Large intestine (tissue), 3 donors: ENCODE measurements at regions not wholly inside any gene's neighbourhood (a gene's known extent, or its start where the extent isn't known, plus 50 kb on each side); places are given as distances from the start of the nearest gene placed in this dataset.

Experiments used
- DNase-seq, 2 donors: peaks; one replicate each; pipeline versions ENCODE4 v3.0.0 to v3.0.0-alpha.2; 2013
- H3K27ac ChIP-seq: one replicate; pipeline ENCODE4 v1.5.1; 2013; ENCODE audit warnings: low read length
- H3K27me3 ChIP-seq: 2 replicates; pipeline ENCODE4 v1.6.1; 2013; ENCODE audit warnings: low read length; ENCODE audit not compliant: control insufficient read depth, insufficient read depth
- H3K36me3 ChIP-seq: 2 replicates; pipeline ENCODE4 v1.6.1; 2013; ENCODE audit warnings: low read length; ENCODE audit not compliant: control insufficient read depth, insufficient read depth
- H3K4me1 ChIP-seq: one replicate; pipeline ENCODE4 v1.6.1; 2013; ENCODE audit warnings: low read length; ENCODE audit not compliant: control insufficient read depth, insufficient read depth
- H3K4me3 ChIP-seq: one replicate; pipeline ENCODE4 v1.5.1; 2013; ENCODE audit warnings: low read length
- H3K9me3 ChIP-seq: one replicate; pipeline ENCODE4 v1.6.1; 2013; ENCODE audit warnings: mild to moderate bottlenecking, low read depth, low read length, moderate library complexity; ENCODE audit not compliant: control insufficient read depth
- WGBS: methylation state at CpG from one replicate; pipeline ENCODE4 v1.1.5; 2013; ENCODE audit warnings: low lambda C conversion rate; ENCODE audit not compliant: insufficient coverage; 5-methylcytosine and 5-hydroxymethylcytosine counted together

DNA sequence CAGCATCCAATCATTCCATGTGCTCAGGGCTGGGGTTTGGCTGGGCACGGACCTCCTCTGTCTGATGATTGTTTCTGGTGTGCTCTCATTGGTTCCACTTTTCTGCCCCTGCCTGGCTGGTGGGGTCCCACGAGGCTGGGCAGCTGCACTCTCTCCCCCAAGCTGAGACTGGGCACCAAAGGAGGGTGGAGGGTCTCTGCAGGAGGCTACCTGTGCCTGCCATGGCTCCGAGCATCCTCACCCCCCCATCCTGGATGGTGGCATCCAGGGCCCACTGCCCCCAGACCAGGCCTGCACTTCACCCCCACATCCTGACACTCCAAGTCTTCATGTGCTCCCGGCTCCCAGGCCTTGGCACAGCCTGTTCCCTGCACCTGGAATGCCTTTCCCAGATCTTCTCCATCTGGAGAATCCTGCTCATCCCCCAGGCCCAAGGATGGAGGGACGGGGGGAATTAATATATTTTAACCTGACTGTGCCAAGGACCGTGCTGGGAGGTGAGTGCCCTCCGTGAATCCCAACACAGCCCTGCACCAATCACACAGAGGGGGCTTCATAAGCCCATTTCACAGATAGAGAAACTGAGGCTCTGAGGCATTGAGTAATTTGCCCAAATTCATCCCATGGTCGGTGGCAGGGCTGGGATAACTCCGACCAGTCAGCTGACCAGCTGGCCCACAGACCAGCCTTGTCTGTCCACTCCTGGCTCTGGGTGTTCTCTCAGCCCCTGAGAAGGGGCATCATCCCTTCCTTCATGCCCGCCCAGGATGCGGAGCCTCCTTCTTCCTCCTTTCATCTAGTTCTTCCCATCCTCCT is 403.4 kb downstream of the MATN1 start:
- WGBS, result no CpG with 5 or more reads among the region's 11 CpGs
- DNase-seq, result no peak
- H3K27ac ChIP-seq, result no peak overlapping the region
- peaks cover 2% of the 10 kb centered on the region for H3K27me3 ChIP-seq
- no peaks in the 10 kb centered on the region for H3K4me1 ChIP-seq
- no peaks in the 10 kb centered on the region for H3K9me3 ChIP-seq
- no peak overlapping the region for H3K4me3 ChIP-seq
- H3K36me3 ChIP-seq, result no peaks in the 10 kb centered on the region

DNA sequence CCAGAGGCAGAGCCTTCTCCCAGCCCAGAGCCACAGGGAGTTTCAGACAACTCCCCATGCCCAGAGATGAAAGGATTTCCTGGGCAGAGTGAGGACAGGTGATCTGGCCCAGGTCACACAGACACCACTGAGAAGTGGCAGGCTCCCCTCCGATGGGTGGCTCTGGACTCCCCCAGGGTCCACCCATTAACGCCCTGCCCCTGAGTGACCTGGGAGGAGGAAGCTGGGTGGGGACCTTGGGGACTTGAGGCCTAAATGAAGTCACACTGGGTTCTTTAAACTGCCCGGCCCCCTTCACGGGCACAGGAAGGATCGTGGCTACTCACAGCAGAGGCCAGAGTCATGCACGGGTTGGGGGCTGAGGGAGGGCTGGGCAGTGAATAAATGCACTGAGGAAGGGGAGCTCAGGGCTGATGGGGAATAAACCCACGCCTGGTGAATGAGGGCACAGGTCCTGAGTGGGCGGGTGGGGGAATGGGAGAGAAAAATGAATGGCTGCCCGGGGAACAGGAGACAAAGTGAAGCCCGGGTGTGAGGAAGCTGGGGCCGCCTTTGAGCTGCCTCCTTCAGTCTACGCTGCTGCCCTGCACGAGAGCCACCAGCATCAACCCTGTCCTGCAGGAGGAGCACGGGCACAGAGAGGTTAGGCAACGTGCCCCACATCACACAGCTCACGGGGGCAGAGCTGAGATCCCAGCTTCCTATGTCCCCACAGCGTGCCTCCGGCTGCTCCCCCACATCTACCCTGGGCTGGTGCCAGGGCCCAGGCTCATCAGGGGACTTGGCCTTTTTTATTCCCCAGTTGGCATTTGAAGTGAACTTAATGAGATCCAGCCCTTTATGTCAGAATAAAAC is 404.3 kb downstream of the MATN1 start:
- H3K27ac ChIP-seq, result no peak overlapping the region
- no peaks in the 10 kb centered on the region for H3K9me3 ChIP-seq
- WGBS, result no CpG with 5 or more reads among the region's 18 CpGs
- H3K27me3 ChIP-seq, result peaks cover 4% of the 10 kb centered on the region
- H3K4me1 ChIP-seq, result no peaks in the 10 kb centered on the region
- no peak for DNase-seq
- no peaks in the 10 kb centered on the region for H3K36me3 ChIP-seq
- no peak overlapping the region for H3K4me3 ChIP-seq

DNA sequence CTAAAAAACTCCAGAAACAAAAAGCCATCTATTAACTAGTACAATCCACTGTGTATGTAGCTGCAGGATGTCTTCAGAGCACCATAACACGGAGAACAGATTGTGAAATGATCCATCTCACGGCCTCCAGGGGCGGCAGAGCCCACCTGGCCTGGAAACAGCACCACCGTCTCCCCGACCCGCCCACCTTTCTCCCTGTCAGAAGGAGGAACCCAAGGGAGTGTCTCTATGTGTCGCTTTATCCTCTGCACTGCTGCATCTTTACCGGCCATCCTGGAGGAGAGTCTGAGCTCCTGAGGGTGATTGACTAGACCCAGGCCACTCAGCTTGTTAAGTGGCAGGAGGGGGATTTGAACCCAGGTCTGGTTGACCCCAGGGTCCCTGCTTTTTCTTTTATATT is 405.0 kb downstream of the MATN1 start:
- Histone ChIP-seq H3K27ac (no peak overlapping the region), H3K36me3 (no peaks in the 10 kb centered on the region), H3K27me3 (peaks cover 4% of the 10 kb centered on the region), H3K4me3 (no peak overlapping the region), H3K4me1 (no peaks in the 10 kb centered on the region), H3K9me3 (no peaks in the 10 kb centered on the region)
- no CpG with 5 or more reads among the region's 8 CpGs for whole genome bisulfite sequencing
- DNase-seq, result no peak

DNA sequence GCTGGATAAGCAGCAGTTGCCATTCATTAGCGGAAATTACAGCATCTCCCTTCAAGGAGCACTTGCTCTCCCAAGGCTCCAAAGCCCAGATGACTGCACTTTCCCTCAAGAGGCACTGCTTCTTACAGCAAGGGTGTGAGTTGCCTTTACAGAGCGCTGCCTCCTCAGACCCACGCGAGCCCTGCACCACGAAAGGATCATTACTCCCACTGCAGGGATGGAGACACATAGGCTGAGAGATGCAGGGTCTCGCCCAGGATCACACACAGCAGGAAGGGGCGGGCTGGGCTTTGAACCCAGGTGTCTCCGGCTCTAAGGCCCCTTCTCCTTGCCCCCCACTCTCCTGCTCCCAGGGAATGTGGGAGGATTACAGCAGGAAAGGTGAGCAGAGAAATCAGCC is 405.5 kb downstream of the MATN1 start:
- no peak for DNase-seq
- no peak overlapping the region for H3K27ac ChIP-seq
- H3K36me3 ChIP-seq, result no peaks in the 10 kb centered on the region
- peaks cover 4% of the 10 kb centered on the region for H3K27me3 ChIP-seq
- no CpG with 5 or more reads among the region's 8 CpGs for WGBS
- H3K4me3 ChIP-seq, result no peak overlapping the region
- H3K9me3 ChIP-seq, result no peaks in the 10 kb centered on the region
- H3K4me1 ChIP-seq, result no peaks in the 10 kb centered on the region

DNA sequence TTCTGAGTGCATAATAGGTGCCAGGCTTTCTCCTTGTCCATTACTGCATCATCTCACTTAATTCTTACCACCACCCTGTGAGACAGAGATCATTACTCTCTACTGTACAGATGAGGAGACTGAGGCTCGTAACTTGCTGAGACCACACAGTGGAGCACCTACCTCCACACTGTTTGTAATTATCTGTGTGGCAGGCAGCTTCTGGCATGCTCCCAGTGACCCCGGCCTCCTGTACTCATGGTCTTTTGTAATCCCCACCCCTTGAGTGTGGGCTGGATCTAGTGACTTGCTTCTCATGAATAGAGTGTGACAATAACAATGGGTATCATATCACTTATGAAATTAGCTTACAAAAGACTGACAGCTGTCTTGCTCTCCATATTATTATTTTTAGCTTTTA is 407.3 kb downstream of the MATN1 start:
- no peak for DNase-seq
- no CpG with 5 or more reads among the region's 2 CpGs for WGBS
- peaks cover 7% of the 10 kb centered on the region for H3K27me3 ChIP-seq

GRCh38 chr1:30315185-30315960 is 408.0 kb downstream of the MATN1 start:
- no CpG with 5 or more reads among the region's 4 CpGs for WGBS
- Histone ChIP-seq H3K9me3 (no peaks in the 10 kb centered on the region), H3K27me3 (peaks cover 7% of the 10 kb centered on the region), H3K4me3 (no peak overlapping the region), H3K4me1 (no peaks in the 10 kb centered on the region), H3K27ac (no peak overlapping the region), H3K36me3 (no peaks in the 10 kb centered on the region)
- no peak for DNase-seq

More for the DNA sequence above, 407.3 kb downstream of the MATN1 start:
- Histone ChIP-seq H3K27ac (no peak overlapping the region), H3K36me3 (no peaks in the 10 kb centered on the region), H3K9me3 (no peaks in the 10 kb centered on the region), H3K4me1 (no peaks in the 10 kb centered on the region), H3K4me3 (no peak overlapping the region)

DNA sequence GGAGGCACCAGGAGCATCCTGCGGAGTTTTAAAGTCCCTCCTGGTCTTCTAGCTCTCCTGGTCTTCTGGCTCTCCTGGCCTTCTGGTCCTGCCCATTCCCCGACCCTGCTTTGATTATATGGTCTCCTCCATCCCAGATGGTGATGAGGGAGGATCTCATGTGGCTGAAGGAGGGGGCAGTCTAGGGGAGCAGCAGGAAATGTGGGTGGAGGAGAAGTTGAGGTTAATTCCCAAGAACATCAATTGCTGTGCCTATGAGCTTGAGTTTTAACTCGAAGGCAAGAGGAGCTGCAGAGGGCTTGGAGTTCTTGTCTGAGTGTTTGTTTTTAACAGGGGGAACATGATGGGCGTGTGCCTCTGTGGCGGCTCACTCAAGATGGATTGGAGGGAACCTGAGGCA is 408.8 kb downstream of the MATN1 start:
- Histone ChIP-seq H3K4me3 (no peak overlapping the region), H3K9me3 (no peaks in the 10 kb centered on the region), H3K27ac (no peak overlapping the region), H3K27me3 (peaks cover 7% of the 10 kb centered on the region), H3K4me1 (no peaks in the 10 kb centered on the region), H3K36me3 (no peaks in the 10 kb centered on the region)
- no CpG with 5 or more reads among the region's 5 CpGs for WGBS
- no peak for DNase-seq

DNA sequence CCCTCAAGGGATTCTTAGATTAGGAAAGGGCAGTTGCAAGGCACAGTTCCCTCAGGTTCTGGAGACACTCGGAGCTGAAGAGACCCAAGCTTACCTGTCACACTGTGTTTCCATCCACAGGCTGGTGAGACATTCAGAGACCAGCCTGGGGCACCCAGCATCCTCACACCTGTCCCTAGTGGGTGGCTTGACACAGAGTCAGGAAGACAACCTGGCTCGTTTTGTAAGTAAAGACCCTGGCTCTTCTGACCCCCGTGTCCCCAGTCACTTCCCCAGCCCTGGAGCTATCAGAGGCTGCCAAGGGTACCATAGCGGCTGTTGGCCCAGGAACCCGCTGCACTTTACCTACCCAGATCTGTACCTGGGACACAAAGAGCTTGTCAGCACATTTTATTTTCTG is 409.8 kb downstream of the MATN1 start:
- H3K4me1 ChIP-seq, result no peaks in the 10 kb centered on the region
- DNase-seq, result no peak
- no peaks in the 10 kb centered on the region for H3K36me3 ChIP-seq
- no peak overlapping the region for H3K4me3 ChIP-seq
- no peak overlapping the region for H3K27ac ChIP-seq
- no peaks in the 10 kb centered on the region for H3K9me3 ChIP-seq
- H3K27me3 ChIP-seq, result peaks cover 7% of the 10 kb centered on the region
- no CpG with 5 or more reads among the region's 5 CpGs for WGBS

GRCh38 chr1:30313176-30313575 is 410.2 kb downstream of the MATN1 start:
- Histone ChIP-seq H3K9me3 (no peaks in the 10 kb centered on the region), H3K4me3 (no peak overlapping the region), H3K27me3 (peaks cover 7% of the 10 kb centered on the region), H3K4me1 (no peaks in the 10 kb centered on the region), H3K27ac (no peak overlapping the region), H3K36me3 (no peaks in the 10 kb centered on the region)
- no peak for DNase-seq
- WGBS, result no CpG with 5 or more reads among the region's 6 CpGs

DNA sequence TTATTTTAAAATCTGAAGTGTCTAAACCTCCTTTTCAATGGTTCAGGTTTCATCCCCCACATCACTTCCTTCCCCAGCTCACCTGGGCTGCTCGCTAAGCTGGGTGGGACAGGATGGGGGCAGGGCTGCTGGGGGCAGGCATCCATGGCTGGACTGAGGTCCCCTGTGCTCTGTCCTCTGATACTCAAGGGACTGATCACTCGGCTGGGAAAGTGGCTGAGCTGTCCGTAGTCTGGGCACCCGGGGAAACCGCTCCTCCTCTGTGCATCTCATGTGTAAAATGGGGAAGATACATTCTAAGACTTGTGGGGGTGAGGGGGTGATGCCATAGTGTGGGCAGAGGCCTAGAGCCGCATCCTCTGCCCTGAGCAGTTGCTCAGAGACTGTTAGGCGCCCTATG is 411.2 kb downstream of the MATN1 start:
- H3K27ac ChIP-seq, result no peak overlapping the region
- H3K27me3 ChIP-seq, result peaks cover 13% of the 10 kb centered on the region
- WGBS, result no CpG with 5 or more reads among the region's 7 CpGs
- no peak overlapping the region for H3K4me3 ChIP-seq
- H3K36me3 ChIP-seq, result no peaks in the 10 kb centered on the region
- H3K4me1 ChIP-seq, result no peaks in the 10 kb centered on the region
- no peaks in the 10 kb centered on the region for H3K9me3 ChIP-seq
- no peak for DNase-seq
